K562 (cell line): ENCODE measurements at regions not wholly inside any gene's neighbourhood (a gene's known extent, or its start where the extent isn't known, plus 50 kb on each side); places are given as distances from the start of the nearest gene placed in this dataset.

Experiments used
- ATAC-seq: fragments of 200-7000 bp; cut with Tn5 transposase; 3 replicates; pipeline ENCODE4 v1.9.1; 2020; ENCODE audit warnings: moderate library complexity
- BruUV-seq: library from RNA; stranded (reverse); fragments of 400-500 nt; replicated peaks from 2 replicates; lab custom pipeline; 2021; lab: Mats Ljungman, UMichigan
- CTCF ChIA-PET: fragments of 300-600 bp; formaldehyde crosslinking; extraction: SDS; loops from one replicate; lab custom pipeline; 2021; ENCODE audit warnings: low intra/inter-chr PET ratio; lab: Yijun Ruan, JAX
- POLR2A ChIA-PET: fragments of 300-600, 350-650 bp; sonication (Branson Sonifier 250); formaldehyde crosslinking; extraction: SDS; loops from one replicate; lab custom pipeline; 2021; ENCODE audit warnings: antibody characterized with exemption, inconsistent platforms; lab: Yijun Ruan, JAX
- DNase-seq, 4 experiments: peaks; one replicate each; pipeline versions ENCODE4 v3.0.0 to v3.0.0-alpha.2; 2011 to 2018; ENCODE audit warnings: low spot score in 3 of 4, mixed read lengths in 3 of 4; ENCODE audit errors: extremely low read depth in 1 of 4
- FAIRE-seq: peaks from 2 replicates; lab custom pipeline; 2011; peaks lifted over from hg19 to GRCh38; lab: Jason Lieb, UNC
- H2AFZ ChIP-seq: 2 replicates; pipeline ENCODE4 v1.6.0; 2011; ENCODE audit warnings: low read depth, low read length, control low read depth, inconsistent platforms
- H3K27ac ChIP-seq: fragments of 200-600 bp; 3 replicates; pipeline ENCODE4 v1.8.0; 2011; ENCODE audit warnings: low read depth, mild to moderate bottlenecking, control low read depth, inconsistent platforms, low read length, moderate library complexity, mixed read lengths; ENCODE audit errors: extremely low read depth
- H3K27me3 ChIP-seq, 2 experiments: fragments of 300-600 bp in 1 of 2; 2 replicates in 1 of 2; 3 replicates in 1 of 2; pipeline versions ENCODE4 v1.6.0 to v1.8.0; 2011; ENCODE audit warnings: inconsistent platforms in 2 of 2, low read length in 2 of 2, mild to moderate bottlenecking in 1 of 2, mixed read lengths in 1 of 2, moderate library complexity in 1 of 2; ENCODE audit not compliant: control insufficient read depth in 2 of 2, insufficient read depth in 2 of 2
- H3K36me3 ChIP-seq: fragments of 300-600 bp; 3 replicates; pipeline ENCODE4 v1.8.0; 2011; ENCODE audit warnings: mild to moderate bottlenecking, low read length, inconsistent platforms; ENCODE audit not compliant: control insufficient read depth, insufficient read depth
- H3K4me1 ChIP-seq, 2 experiments: fragments of 200-600 bp in 1 of 2; replicated peaks in 1 of 2; 2 replicates in 1 of 2; 3 replicates in 1 of 2; pipeline versions ENCODE4 v1.5.1 to v1.8.0; 2011; ENCODE audit warnings: inconsistent platforms in 2 of 2, low read length in 2 of 2, mild to moderate bottlenecking in 1 of 2, mixed read lengths in 1 of 2, moderate library complexity in 1 of 2; ENCODE audit not compliant: control insufficient read depth in 2 of 2, insufficient read depth in 2 of 2
- H3K4me2 ChIP-seq: 2 replicates; pipeline ENCODE4 v1.6.1; 2011; ENCODE audit warnings: low read length, control low read depth, inconsistent platforms, mixed read lengths; ENCODE audit not compliant: insufficient read depth
- H3K4me3 ChIP-seq: fragments of 200-600 bp; sonication (generic), shearing (Covaris generic); 2 replicates; pipeline ENCODE4 v1.5.1; 2016; ENCODE audit warnings: control low read depth, inconsistent platforms
- H3K79me2 ChIP-seq: fragments of 200-600 bp; 3 replicates; pipeline ENCODE4 v1.8.0; 2011; ENCODE audit warnings: low read length, inconsistent platforms; ENCODE audit not compliant: control insufficient read depth, insufficient read depth
- H3K9ac ChIP-seq, 2 experiments: 2 replicates each; pipeline versions ENCODE4 v1.6.0 to v1.6.1; 2011; ENCODE audit warnings: low read depth in 2 of 2, low read length in 2 of 2, control low read depth in 1 of 2, inconsistent platforms in 1 of 2, mild to moderate bottlenecking in 1 of 2, mixed read lengths in 1 of 2; ENCODE audit not compliant: insufficient read depth in 1 of 2
- H3K9me1 ChIP-seq: one replicate; pipeline ENCODE4 v1.6.0; 2011; ENCODE audit warnings: inconsistent platforms, mild to moderate bottlenecking, low read length, moderate library complexity; ENCODE audit not compliant: control insufficient read depth, insufficient read depth
- H3K9me3 ChIP-seq: replicated peaks from 2 replicates; pipeline ENCODE4 v1.5.1; 2011; ENCODE audit warnings: low read depth, low read length, inconsistent platforms; ENCODE audit not compliant: control insufficient read depth, insufficient read depth
- H4K20me1 ChIP-seq: replicated peaks from 2 replicates; pipeline ENCODE4 v1.6.1; 2011; ENCODE audit warnings: low read length, inconsistent platforms, mixed read lengths; ENCODE audit not compliant: control insufficient read depth, insufficient read depth
- BACH1 ChIP-seq: fragments of 200-800 bp; sonication (Bioruptor generic); IDR thresholded peaks from 2 replicates; pipeline ENCODE4 v1.6.1; 2016; ENCODE audit warnings: missing genetic modification characterization, missing compliant biosample characterization
- BCOR ChIP-seq: fragments of 450-650 bp; IDR thresholded peaks from 2 replicates; pipeline ENCODE4 v1.6.1; 2016
- DACH1 ChIP-seq: fragments of 450-650 bp; IDR thresholded peaks from 2 replicates; pipeline ENCODE4 v1.6.1; 2018; ENCODE audit not compliant: partially characterized antibody
- EP400 ChIP-seq: fragments of 450-650 bp; IDR thresholded peaks from 2 replicates; pipeline ENCODE4 v1.6.1; 2017; ENCODE audit warnings: antibody characterized with exemption, mild to moderate bottlenecking, moderate library complexity
- HEY1 ChIP-seq: fragments of 250-450 bp; sonication (Bioruptor Pico); IDR thresholded peaks from 2 replicates; pipeline ENCODE4 v1.5.0; 2020; ENCODE audit warnings: mild to moderate bottlenecking, moderate library complexity, borderline replicate concordance
- MAFG ChIP-seq: fragments of 450-650 bp; conservative IDR thresholded peaks from 2 replicates; pipeline ENCODE4 v1.6.1; 2016; ENCODE audit warnings: missing genetic modification characterization, missing compliant biosample characterization
- MAFK ChIP-seq: IDR thresholded peaks from 2 replicates; pipeline ENCODE4 v1.6.1; 2011; ENCODE audit warnings: low read length, improper control_type of control experiment
- MNT ChIP-seq, 2 experiments: fragments of 450-650 bp; conservative IDR thresholded peaks; 2 replicates each; pipeline ENCODE4 v1.6.1; 2017; ENCODE audit warnings: mild to moderate bottlenecking in 2 of 2, moderate library complexity in 2 of 2
- RBM14 ChIP-seq: fragments of 200-400 bp; formaldehyde crosslinking; IDR thresholded peaks from 2 replicates; pipeline ENCODE4 v1.6.1; 2018; ENCODE audit warnings: low read depth, mild to moderate bottlenecking, low read length, moderate library complexity, borderline replicate concordance; ENCODE audit not compliant: insufficient read depth
- SMARCA4 ChIP-seq: fragments of 450-650 bp; IDR thresholded peaks from 2 replicates; pipeline ENCODE4 v1.6.1; 2016
- TBP ChIP-seq: optimal IDR thresholded peaks from 2 replicates; pipeline ENCODE3; 2011; ENCODE audit warnings: low read depth, low read length, improper control_type of control experiment
- TEAD1 ChIP-seq, 2 experiments: fragments of 450-650 bp in 1 of 2; sonication (generic) in 1 of 2; formaldehyde crosslinking; IDR thresholded peaks; 2 replicates each; pipeline versions ENCODE4 v1.4.0 to v1.8.0; 2020 to 2022; ENCODE audit warnings: mild to moderate bottlenecking in 2 of 2, missing genetic modification reagents in 1 of 2
- TEAD4 ChIP-seq, 2 experiments: sonication (generic) in 1 of 2; formaldehyde crosslinking in 1 of 2; IDR thresholded peaks; 2 replicates each; pipeline versions ENCODE4 v1.6.1 to v1.8.0; 2012 to 2022; ENCODE audit warnings: borderline replicate concordance in 1 of 2, inconsistent platforms in 1 of 2, low read length in 1 of 2, mild to moderate bottlenecking in 1 of 2, missing genetic modification reagents in 1 of 2
- THAP12 ChIP-seq: fragments of 250-450 bp; sonication (Bioruptor Pico); IDR thresholded peaks from 2 replicates; pipeline ENCODE4 v1.9.0; 2021; ENCODE audit warnings: mild to moderate bottlenecking, inconsistent platforms
- ZHX1 ChIP-seq: fragments of 150-350 bp; conservative IDR thresholded peaks from 2 replicates; pipeline ENCODE4 v1.6.1; 2014; ENCODE audit warnings: low read length
- WGBS: fragments of 100-300 bp; shearing (Covaris generic); methylation state at CpG from one replicate; pipeline ENCODE4 v1.1.6; 2016; ENCODE audit warnings: low coverage, mixed read lengths; ENCODE audit not compliant: insufficient coverage; ENCODE audit errors: missing lambda C conversion rate; 5-methylcytosine and 5-hydroxymethylcytosine counted together
- in situ Hi-C: fragments of 300-500 bp; cut with MboI; formaldehyde crosslinking; loops from 4 replicates; pipeline ENCODE4 v1.15.0; 2018; ENCODE audit warnings: inconsistent platforms, mixed read lengths
- intact Hi-C: fragments of 100-400 bp; cut with micrococcal nuclease; formaldehyde crosslinking; loops from 2 replicates; pipeline ENCODE4 v1.14.2; 2022

GRCh38 chr6:72551470-72551869 lies 70.4 kb upstream of the KCNQ5 start (continued):
- TF ChIP-seq MAFG (no peak), THAP12 (CRISPR knock-in tag) (no peak), RBM14 (no peak)

GRCh38 chr6:72552938-72553337 lies 68.9 kb upstream of the KCNQ5 start:
- Histone ChIP-seq H3K36me3 (no peaks in the 10 kb centered on the region), H3K4me2 (peak overlapping the region; percentile 51), H3K4me1 (peaks cover 3 to 35% of the 10 kb centered on the region in 2 experiments), H3K27ac (peak overlapping the region; percentile 68), H3K9ac (peak overlapping the region in 1 of 2 experiments; percentile 30; a peak in 1 of 4 replicates), H3K9me1 (no peaks in the 10 kb centered on the region), H3K27me3 (no peaks in the 10 kb centered on the region), H3K9me3 (no peaks in the 10 kb centered on the region), H4K20me1 (no peaks in the 10 kb centered on the region), H3K4me3 (no peak overlapping the region), H2AFZ (peak overlapping the region; percentile 72), H3K79me2 (peaks cover 26% of the 10 kb centered on the region)
- DNase-seq, result peak in 2 of 4 experiments; percentile 30 to 60
- POLR2A ChIA-PET, result interaction anchor here (0.8 to 1.6 kb wide), 3 partner anchors 8 to 20 kb away, joined by 3 to 5 read pairs (median 3); no protein-coding TSS in a partner anchor
- CTCF ChIA-PET, result no interaction called here
- in situ Hi-C loops (no loop called here), intact Hi-C loops (no loop called here)
- WGBS, result 22% methylated on average over 4 of the region's 4 CpGs
- BruUV-seq, result no TSS peak
- ATAC-seq, result peak; percentile 82
- peak; percentile 61 for FAIRE-seq
- no peak for TF ChIP-seq HEY1 (CRISPR knock-in tag)
- TF ChIP-seq BCOR, result no peak
- TF ChIP-seq SMARCA4, result 0 out of 2 replicates have a peak, but pooled peaks have one; percentile 12
- TF ChIP-seq TEAD4 (IDR thresholded peaks at IDR 0.05; ENCODE audit: low read length), result peak; percentile 39
- no peak for TF ChIP-seq TEAD4 (CRISPR knock-in tag; IDR thresholded peaks at IDR 0.05; ENCODE audit: borderline replicate concordance)
- peak; percentile 65 for TF ChIP-seq DACH1
- no peak for TF ChIP-seq ZHX1
- TF ChIP-seq MNT (conservative IDR thresholded peaks at IDR 0.05), result peak in 1 of 2 experiments; percentile 32; a peak in 2 of 4 replicates
- TF ChIP-seq BACH1 (tag), result no peak
- TF ChIP-seq MAFK, result no peak
- TF ChIP-seq TBP, result peak; percentile 35
- no peak for TF ChIP-seq TEAD1 (CRISPR knock-in tag; IDR thresholded peaks at IDR 0.05)
- TF ChIP-seq EP400, result peak; percentile 38; the same call in 1 of the 2 replicates
